ENCODE measurements at regions not wholly inside any gene's neighbourhood (a gene's known extent, or its start where the extent isn't known, plus 50 kb on each side); places are given as distances from the start of the nearest gene placed in this dataset.
"Not testable (repeated sequence)": the region's sequence is repeated elsewhere in the genome, so short reads cannot be mapped to it uniquely, and the experiment has no call there.

DNA sequence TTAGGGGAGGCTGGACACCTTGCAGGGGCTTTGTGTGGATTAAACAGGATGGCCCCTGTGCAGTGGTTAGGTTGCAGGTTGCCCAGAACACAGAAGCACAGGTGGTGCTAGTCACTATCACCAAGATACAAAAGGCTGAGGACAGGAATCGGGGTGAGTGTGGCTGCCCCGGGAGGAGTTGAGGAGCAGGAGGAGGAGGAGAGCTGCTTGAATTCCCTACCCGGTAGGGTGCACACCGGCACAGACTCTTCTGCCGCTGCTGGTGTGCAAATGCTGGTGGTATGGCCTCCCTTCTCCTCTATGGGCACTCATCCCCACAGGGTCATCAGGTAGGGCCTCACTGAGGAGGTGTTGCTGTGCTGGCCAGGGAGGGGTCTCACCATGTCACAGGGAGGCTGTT lies 67.5 kb upstream of the SMAD6 start:
- TF ChIP-seq, protein P1, sequence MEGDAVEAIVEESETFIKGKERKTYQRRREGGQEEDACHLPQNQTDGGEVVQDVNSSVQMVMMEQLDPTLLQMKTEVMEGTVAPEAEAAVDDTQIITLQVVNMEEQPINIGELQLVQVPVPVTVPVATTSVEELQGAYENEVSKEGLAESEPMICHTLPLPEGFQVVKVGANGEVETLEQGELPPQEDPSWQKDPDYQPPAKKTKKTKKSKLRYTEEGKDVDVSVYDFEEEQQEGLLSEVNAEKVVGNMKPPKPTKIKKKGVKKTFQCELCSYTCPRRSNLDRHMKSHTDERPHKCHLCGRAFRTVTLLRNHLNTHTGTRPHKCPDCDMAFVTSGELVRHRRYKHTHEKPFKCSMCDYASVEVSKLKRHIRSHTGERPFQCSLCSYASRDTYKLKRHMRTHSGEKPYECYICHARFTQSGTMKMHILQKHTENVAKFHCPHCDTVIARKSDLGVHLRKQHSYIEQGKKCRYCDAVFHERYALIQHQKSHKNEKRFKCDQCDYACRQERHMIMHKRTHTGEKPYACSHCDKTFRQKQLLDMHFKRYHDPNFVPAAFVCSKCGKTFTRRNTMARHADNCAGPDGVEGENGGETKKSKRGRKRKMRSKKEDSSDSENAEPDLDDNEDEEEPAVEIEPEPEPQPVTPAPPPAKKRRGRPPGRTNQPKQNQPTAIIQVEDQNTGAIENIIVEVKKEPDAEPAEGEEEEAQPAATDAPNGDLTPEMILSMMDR (IDR thresholded peaks at IDR 0.05): no peak
- TF ChIP-seq POLR2A (IDR thresholded peaks at IDR 0.05): no peak
- no peak for DNase-seq
- Histone ChIP-seq H3K9me3 (no peaks in the 10 kb centered on the region), H3K36me3 (replicated peaks in 1 of 2; ENCODE audit: insufficient read depth in 1 of 2, low read depth in 2 of 2) (no peaks in the 10 kb centered on the region), H3K27me3 (no peaks in the 10 kb centered on the region), H3K4me1 (no peaks in the 10 kb centered on the region), H3K4me3 (no peak overlapping the region), H3K27ac (no peak overlapping the region)
- WGBS, 2 donors: 60 to 74% methylated on average over 2 to 5 of the region's 5 CpGs
- no peak for ATAC-seq
- intact Hi-C loops (cut with DNase I): no loop called here

DNA sequence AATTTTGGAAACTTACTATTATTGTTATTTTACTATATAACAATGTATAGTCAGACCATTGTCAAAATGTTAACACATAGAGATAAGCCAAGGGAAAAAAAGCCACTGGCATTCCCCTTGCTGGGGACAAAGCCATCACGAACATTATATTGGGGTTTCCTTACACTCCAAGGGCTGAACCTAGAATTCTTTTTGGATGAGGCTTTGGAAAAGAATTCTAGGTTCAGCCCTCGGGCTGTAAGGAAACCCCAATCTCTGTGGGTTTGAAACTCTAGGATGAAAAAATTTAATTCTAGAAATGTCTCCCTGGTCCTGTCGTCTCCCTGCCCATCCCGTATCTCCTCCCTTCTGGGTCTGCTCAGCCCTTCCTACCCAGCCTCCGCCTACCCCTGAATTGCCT lies 67.0 kb upstream of the SMAD6 start:
- no peaks in the 10 kb centered on the region for H3K4me1 ChIP-seq
- H3K27me3 ChIP-seq: no peaks in the 10 kb centered on the region
- H3K4me3 ChIP-seq: no peak overlapping the region
- WGBS, 2 donors: 82 to 88% methylated on average over 5 of the region's 5 CpGs
- H3K27ac ChIP-seq: no peak overlapping the region
- no peaks in the 10 kb centered on the region for H3K36me3 ChIP-seq (replicated peaks in 1 of 2; ENCODE audit: insufficient read depth in 1 of 2, low read depth in 2 of 2)
- TF ChIP-seq, protein P1 (IDR thresholded peaks at IDR 0.05): no peak
- TF ChIP-seq POLR2A (IDR thresholded peaks at IDR 0.05): no peak
- intact Hi-C loops (cut with DNase I): no loop called here
- no peaks in the 10 kb centered on the region for H3K9me3 ChIP-seq
- DNase-seq (no peak), ATAC-seq (no peak)

DNA sequence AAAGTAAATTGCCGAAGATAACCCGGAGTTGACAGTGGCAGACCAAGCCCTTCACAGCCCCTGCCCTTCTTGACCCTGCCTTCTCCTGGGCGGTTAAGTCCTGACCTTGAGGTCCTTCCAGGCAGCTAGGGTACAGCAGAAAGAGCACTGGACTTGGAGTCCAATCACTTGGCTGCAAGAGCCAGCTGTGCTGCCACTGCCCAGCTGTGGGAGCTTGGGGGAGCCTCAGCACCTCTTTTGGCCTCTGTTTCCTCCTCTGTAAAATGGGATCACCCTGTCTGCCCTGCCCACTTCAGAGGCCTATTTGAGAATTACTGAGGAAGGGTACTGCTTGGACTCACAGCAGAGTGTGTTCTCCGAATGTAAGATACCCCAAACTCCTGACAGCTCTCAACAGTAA lies 66.2 kb upstream of the SMAD6 start:
- no peaks in the 10 kb centered on the region for H3K9me3 ChIP-seq
- H3K36me3 ChIP-seq (replicated peaks in 1 of 2; ENCODE audit: insufficient read depth in 1 of 2, low read depth in 2 of 2): no peaks in the 10 kb centered on the region
- H3K4me3 ChIP-seq: no peak overlapping the region
- TF ChIP-seq, protein P1 (IDR thresholded peaks at IDR 0.05): no peak
- TF ChIP-seq POLR2A (IDR thresholded peaks at IDR 0.05): no peak
- intact Hi-C loops (cut with DNase I): no loop called here
- WGBS, 2 donors: 77 to 93% methylated on average over 4 of the region's 4 CpGs
- no peaks in the 10 kb centered on the region for H3K4me1 ChIP-seq
- no peak overlapping the region for H3K27ac ChIP-seq
- ATAC-seq: no peak
- DNase-seq: no peak
- H3K27me3 ChIP-seq: no peaks in the 10 kb centered on the region

DNA sequence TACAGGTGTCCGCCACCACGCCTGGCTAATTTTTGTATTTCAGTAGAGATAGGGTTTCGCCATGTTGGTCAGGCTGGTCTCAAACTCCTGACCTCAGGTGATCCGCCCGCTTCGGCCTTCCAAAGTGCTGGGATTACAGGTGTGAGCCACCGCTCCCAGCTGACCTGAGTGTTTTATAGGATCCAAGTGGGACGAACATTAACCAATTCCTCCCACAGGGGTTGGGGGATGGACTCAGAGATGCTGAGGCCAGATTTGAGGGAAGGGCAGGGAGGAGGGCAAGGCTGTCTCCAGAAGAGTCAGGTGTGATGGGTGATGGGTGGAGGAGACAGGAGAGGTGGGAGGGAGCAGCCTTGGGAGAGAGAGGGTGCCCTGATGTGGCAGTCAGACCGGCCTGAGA lies 65.0 kb upstream of the SMAD6 start:
- H3K36me3 ChIP-seq (replicated peaks in 1 of 2; ENCODE audit: insufficient read depth in 1 of 2, low read depth in 2 of 2); intact Hi-C loops (cut with DNase I): not testable (repeated sequence)
- 84 to 96% methylated on average over 9 of the region's 9 CpGs for WGBS, 2 donors

DNA sequence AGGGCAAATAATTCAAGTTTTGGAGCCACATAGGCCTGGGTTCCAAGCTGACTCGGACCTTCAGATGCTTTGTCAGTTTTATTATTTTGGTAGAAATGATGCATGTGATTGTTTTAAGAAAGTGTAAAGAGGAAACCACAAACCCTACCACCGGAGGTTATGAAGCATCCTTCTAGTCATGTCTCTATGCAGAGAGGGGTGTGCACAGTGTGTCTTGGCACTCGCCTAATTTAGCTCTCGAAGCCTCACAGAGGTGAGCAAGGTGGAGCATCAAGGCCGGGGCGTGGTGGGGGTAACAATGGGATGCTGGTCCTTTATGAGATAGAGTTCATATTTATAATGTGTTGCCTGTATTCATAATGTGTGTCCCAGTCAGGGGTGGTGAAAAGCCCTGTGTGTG lies 63.7 kb upstream of the SMAD6 start:
- intact Hi-C loops (cut with DNase I): no loop called here
- no peak for TF ChIP-seq POLR2A (IDR thresholded peaks at IDR 0.05)
- TF ChIP-seq, protein P1 (IDR thresholded peaks at IDR 0.05): no peak
- ATAC-seq (no peak), DNase-seq (no peak)
- 71 to 89% methylated on average over 6 of the region's 6 CpGs for WGBS, 2 donors
- no peaks in the 10 kb centered on the region for H3K36me3 ChIP-seq (replicated peaks in 1 of 2; ENCODE audit: insufficient read depth in 1 of 2, low read depth in 2 of 2)
- H3K27me3 ChIP-seq: no peaks in the 10 kb centered on the region
- H3K27ac ChIP-seq: no peak overlapping the region
- no peaks in the 10 kb centered on the region for H3K9me3 ChIP-seq
- no peak overlapping the region for H3K4me3 ChIP-seq
- no peaks in the 10 kb centered on the region for H3K4me1 ChIP-seq

More for the DNA sequence above, 65.0 kb upstream of the SMAD6 start:
- DNase-seq, ATAC-seq, H3K4me3 ChIP-seq, H3K27ac ChIP-seq, H3K4me1 ChIP-seq, H3K27me3 ChIP-seq, H3K9me3 ChIP-seq: not testable (repeated sequence)

Data from body of pancreas (tissue), 4 donors.